HG02870 (cell line): ENCODE measurements at regions not wholly inside any gene's neighbourhood (a gene's known extent, or its start where the extent isn't known, plus 50 kb on each side); places are given as distances from the start of the nearest gene placed in this dataset.
A peak's percentile ranks its signal among the peaks of the same experiment; 100 is the strongest.

Experiments used
- ATAC-seq: cut with Tn5 transposase; IDR thresholded peaks from one replicate; pipeline ENCODE4 v1.9.1; 2021; ENCODE audit warnings: mild to moderate bottlenecking, moderate library complexity; ENCODE audit not compliant: unreplicated experiment

GRCh38 chr16:74183601-74184360 lies 112.8 kb upstream of the PSMD7 start:
- no peak for ATAC-seq

DNA sequence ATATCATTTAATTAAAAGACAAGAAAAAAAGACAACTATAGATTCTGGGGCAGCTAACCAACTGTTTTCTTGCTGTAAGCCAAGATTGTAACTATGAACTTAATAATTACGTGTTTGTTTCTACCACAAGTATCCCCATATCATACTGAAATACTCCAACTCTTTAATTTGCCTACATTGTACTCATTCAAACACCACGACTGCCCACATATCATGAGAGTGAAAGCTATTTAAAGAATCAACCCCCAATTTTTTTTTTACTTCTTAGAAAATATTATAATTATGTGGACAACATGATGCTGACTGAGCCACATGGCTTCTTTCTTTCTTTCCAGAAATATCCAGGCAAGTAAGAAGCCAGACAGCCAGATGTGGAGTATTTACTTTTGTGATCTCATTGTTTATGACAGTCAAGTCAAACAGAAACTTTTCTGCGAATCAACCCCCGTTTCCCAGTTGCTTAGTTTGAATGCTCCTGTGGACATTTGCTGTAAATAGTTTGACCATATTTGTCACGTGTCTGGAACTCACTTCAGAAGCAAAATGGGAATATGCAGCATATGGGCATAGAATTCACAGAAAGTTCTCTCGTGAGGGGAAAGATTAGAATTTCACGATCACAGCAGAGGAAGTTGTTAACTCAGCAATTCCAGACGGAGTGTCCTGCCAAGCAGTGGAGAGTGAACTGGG lies 126.8 kb upstream of the PSMD7 start:
- ATAC-seq: peak; percentile 77

- ATAC-seq: no peak
Measured at GRCh38 chr16:74169066-74169465, 127.5 kb upstream of the PSMD7 start.

DNA sequence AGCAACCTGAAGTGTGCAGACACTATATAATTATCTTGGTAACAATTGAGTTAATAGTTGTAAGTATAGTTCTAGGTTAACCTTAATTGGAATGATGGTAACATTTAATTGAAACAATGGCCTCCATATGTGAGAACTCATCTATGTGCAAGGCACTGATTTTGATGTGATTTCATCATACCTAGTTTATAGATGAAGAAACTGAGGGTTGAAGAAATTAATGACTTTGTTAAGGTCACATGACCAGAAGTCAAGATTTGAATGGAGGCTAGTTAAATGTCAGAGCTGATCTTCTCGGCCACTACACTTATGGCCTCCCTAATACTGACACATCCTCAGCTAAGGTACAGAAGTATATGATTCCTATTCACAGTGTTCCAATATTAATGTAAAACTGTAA lies 128.2 kb upstream of the PSMD7 start:
- ATAC-seq: no peak

GRCh38 chr16:74166456-74166855 lies 130.2 kb upstream of the PSMD7 start:
- no peak for ATAC-seq

DNA sequence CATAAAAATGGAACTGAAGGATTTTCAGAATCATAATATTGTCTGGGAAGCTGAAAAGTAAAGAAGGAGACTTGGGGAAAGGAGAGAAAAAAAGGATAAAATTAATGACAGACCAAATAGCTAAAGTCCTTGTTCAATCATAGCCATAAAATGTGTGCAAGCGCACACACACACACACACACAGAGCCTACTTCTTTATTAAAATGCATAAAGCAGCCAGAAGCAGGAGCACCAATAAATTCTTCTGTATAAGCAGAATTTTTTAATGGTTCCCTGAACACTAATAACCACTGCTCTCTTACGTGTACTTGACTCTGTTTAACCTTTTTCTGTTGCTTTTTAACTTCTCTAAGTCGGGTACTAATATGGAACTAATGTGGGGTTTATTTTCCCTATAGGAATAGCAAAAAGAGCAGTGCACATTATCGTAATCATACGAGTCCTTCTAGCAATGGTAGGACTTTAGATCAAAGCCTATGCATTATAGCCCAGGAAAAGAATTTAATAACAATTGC lies 131.0 kb upstream of the PSMD7 start:
- no peak for ATAC-seq

- no peak for ATAC-seq
Measured at GRCh38 chr16:74160759-74161158, 135.9 kb upstream of the PSMD7 start.

- ATAC-seq: no peak
Measured at GRCh38 chr16:74153773-74154172, 142.8 kb upstream of the PSMD7 start.

DNA sequence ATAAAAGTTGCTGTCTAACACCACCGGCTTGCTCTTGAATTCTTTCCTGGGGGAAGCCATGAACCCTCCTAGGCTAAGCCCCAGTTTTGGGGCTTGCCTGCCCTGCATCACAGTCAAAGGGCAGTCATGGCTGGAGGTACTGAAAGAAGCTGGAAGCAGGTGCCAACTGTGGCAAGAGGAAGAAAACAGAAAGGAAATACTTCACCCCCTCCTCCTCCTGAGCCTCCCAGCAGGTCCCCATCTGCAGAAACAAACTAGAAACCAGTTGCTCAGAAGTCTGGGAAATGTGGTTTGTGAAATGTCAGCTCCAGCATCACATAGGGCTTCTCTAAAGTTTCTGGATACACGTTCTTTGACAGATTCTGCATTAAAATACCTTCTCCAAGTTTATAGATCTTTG lies 150.0 kb upstream of the PSMD7 start:
- no peak for ATAC-seq

GRCh38 chr16:74143171-74143570 lies 153.4 kb upstream of the PSMD7 start:
- ATAC-seq: no peak

DNA sequence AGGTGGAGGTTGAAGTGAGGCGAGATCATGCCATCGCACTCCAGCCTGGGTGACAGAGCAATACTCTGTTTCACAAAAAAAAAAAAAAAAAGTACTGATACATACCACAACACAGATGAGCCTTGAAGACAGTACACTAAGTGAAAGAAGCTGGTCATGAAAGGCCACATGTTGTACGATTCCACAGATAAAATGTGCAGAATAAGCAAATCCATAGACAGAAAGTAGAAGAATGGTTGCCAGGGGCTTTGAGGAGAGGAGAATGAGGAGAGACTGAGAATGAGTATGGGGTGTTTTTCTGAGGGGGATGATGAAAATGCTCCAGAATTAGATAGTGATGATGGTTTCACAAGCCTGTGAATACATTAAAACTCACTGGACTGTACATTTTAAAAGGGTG lies 155.6 kb upstream of the PSMD7 start:
- ATAC-seq: no peak

DNA sequence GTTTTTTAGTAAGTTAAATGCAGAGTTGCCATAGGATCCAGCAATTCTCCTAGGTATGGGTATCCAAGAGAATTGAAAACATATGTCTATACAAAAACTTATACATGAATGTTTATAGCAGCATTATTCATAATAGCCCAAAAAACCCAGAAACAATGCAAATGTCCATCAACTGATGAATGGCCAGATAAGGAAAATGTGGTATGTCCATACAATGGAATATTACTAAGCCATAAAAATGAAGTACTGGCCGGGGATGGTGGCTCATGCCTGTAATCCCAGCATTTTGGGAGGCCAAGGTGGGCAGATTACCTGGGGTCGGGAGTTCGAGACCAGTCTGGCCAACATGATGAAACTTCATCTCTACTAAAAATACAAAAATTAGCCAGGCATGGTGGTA lies 156.1 kb upstream of the PSMD7 start:
- ATAC-seq: no peak

DNA sequence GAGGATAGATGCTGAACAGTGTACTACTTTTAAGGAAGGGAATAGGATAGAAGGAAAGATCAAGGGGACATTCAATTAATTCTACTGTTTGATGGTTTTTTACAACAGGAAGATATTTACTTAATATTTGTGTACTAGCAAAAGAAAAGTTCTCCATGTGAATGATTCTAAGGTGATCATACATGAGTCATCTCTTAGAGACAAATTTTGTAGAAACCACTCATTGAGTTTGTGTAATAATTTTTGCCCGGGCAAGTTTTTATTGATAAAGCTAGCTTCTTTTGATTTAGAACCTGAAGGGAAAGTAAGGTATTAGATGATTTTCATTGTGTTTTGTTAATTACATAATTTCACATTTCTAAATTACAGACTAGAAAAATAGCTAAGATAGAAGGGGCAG lies 172.8 kb upstream of the PSMD7 start:
- no peak for ATAC-seq

- no peak for ATAC-seq
Measured at GRCh38 chr16:74123195-74123594, 173.4 kb upstream of the PSMD7 start.

DNA sequence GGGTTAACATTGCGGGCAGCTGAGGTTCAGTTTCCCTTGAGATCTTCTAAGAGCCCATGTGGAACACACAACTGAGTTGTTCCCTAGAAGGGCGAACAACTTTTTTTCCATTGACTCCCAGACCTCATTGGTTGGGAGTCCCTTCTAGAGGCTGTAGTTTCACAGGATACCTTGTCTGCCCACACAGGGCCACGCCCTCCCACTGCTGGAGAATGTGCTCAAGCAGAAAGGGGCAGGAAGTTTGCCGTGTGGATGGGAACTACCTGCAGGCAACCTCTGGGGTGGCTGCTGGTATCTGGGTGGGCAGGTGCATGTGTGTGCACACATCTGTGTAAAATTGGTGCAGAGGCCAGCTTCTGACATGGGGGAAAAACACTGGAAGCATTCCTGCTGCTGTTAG lies 178.8 kb upstream of the PSMD7 start:
- no peak for ATAC-seq

- no peak for ATAC-seq
Measured at GRCh38 chr16:74113545-74113944, 183.1 kb upstream of the PSMD7 start.

- no peak for ATAC-seq
Measured at GRCh38 chr16:74111456-74111982, 185.1 kb upstream of the PSMD7 start.

- ATAC-seq: peak; percentile 75
Measured at GRCh38 chr16:74107795-74108610, 188.6 kb upstream of the PSMD7 start.

DNA sequence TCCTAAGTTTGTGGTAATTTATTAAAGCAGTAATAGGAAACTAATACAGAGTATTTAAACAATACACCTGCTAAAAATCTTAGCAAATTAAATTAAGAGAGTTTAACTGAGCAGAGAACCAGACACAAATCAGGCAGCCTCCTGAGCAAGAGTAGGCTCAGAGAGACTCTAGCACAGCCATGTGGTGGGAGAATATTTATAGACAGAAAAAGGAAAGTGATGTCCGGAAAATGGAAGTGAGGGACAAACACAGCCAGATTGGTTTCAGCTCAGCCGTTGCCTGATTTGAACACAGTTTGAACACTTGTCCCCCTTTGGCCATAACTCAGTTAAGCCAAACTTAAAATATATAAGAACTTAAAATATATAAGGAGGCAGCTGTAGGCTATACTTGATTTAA lies 192.6 kb upstream of the PSMD7 start:
- ATAC-seq: no peak

GRCh38 chr16:74101379-74102137 lies 195.1 kb upstream of the PSMD7 start:
- no peak for ATAC-seq
